ENCODE measurements at regions not wholly inside any gene's neighbourhood (a gene's known extent, or its start where the extent isn't known, plus 50 kb on each side); places are given as distances from the start of the nearest gene placed in this dataset.

DNA sequence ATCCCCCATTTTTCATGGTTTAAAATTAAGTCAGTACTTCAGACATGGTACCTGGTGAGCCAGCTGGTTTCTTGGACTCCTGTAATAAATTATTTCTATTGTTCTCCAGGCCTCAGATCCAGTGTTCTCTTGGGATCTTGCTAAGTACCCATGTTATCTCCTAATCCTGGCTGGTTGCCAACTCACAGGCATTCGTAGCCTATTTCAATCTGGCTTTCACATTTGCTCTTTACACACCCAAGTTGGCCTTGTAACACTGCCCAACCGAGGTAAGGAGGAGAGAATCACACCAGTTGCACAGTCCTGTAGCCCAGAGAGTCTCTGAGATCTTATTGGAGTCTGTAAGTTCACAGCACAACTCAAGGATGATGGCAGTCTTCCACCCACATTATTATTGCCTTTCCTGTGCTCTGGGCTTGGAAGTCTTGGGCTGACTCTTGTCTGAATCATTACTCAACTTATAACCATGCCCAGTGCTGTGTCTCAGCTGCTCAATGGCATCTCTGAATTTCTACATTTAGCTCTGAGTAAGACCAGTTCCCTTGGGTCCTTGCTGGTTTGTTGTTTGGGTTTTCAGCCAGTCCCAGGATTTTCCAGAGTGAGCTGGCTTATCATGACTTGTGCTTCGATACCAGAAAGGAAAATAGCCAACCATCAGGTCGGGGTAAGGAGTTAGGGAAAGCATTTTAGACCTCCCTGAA lies 76.6 kb upstream of the KLF12 start:
- TF ChIP-seq, protein P1, sequence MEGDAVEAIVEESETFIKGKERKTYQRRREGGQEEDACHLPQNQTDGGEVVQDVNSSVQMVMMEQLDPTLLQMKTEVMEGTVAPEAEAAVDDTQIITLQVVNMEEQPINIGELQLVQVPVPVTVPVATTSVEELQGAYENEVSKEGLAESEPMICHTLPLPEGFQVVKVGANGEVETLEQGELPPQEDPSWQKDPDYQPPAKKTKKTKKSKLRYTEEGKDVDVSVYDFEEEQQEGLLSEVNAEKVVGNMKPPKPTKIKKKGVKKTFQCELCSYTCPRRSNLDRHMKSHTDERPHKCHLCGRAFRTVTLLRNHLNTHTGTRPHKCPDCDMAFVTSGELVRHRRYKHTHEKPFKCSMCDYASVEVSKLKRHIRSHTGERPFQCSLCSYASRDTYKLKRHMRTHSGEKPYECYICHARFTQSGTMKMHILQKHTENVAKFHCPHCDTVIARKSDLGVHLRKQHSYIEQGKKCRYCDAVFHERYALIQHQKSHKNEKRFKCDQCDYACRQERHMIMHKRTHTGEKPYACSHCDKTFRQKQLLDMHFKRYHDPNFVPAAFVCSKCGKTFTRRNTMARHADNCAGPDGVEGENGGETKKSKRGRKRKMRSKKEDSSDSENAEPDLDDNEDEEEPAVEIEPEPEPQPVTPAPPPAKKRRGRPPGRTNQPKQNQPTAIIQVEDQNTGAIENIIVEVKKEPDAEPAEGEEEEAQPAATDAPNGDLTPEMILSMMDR (IDR thresholded peaks at IDR 0.05) = no peak
- no peak for TF ChIP-seq POLR2A (IDR thresholded peaks at IDR 0.05)
